Vagina (tissue), 2 donors: ENCODE measurements at regions not wholly inside any gene's neighbourhood (a gene's known extent, or its start where the extent isn't known, plus 50 kb on each side); places are given as distances from the start of the nearest gene placed in this dataset.

Source experiments
- DNase-seq, 2 donors: peaks; one replicate each; pipeline ENCODE4 v3.0.0-alpha.2; 2017; ENCODE audit errors: extremely low spot score in 2 of 2
- H3K27ac ChIP-seq: fragments of 200-600 bp; sonication (generic); one replicate; pipeline ENCODE4 v1.5.1; 2019
- H3K27me3 ChIP-seq: fragments of 200-600 bp; sonication (generic); one replicate; pipeline ENCODE4 v1.5.1; 2019
- H3K36me3 ChIP-seq, 2 donors: fragments of 200-600 bp; sonication (generic); one replicate each; pipeline ENCODE4 v1.5.1; 2017 to 2019
- H3K4me1 ChIP-seq: fragments of 200-600 bp; sonication (generic); one replicate; pipeline ENCODE4 v1.5.1; 2019
- H3K4me3 ChIP-seq, 2 donors: fragments of 200-600 bp; sonication (generic); 1 replicate in 1 of 2; 2 replicates in 1 of 2; pipeline ENCODE4 v1.5.1; 2016 to 2019
- H3K9me3 ChIP-seq: fragments of 200-600 bp; sonication (generic); one replicate; pipeline ENCODE4 v1.5.1; 2019
- CTCF ChIP-seq, 3 experiments: fragments of 450-650 bp in 2 of 3; fragments of 200-600 bp in 1 of 3; sonication (generic) in 1 of 3; IDR thresholded peaks; one replicate each; pipeline ENCODE4 v1.5.1; 2017 to 2019; ENCODE audit warnings: antibody characterized with exemption in 3 of 3, mild to moderate bottlenecking in 2 of 3, moderate library complexity in 2 of 3
- POLR2A ChIP-seq, 2 donors: fragments of 450-650 bp; IDR thresholded peaks; one replicate each; pipeline ENCODE4 v1.6.1; 2017; ENCODE audit warnings: antibody characterized with exemption in 2 of 2, mild to moderate bottlenecking in 2 of 2, moderate library complexity in 2 of 2
- POLR2AphosphoS5 ChIP-seq, 2 donors: sonication (generic); formaldehyde crosslinking; IDR thresholded peaks; one replicate each; pipeline ENCODE4 v1.9.0; 2017; ENCODE audit warnings: antibody characterized with exemption in 2 of 2, mild to moderate bottlenecking in 2 of 2, low read depth in 1 of 2; ENCODE audit not compliant: insufficient read depth in 1 of 2
- intact Hi-C: fragments of 100-400 bp; cut with DNase I; formaldehyde crosslinking; loops from one replicate; pipeline ENCODE4 v1.15.1; 2023

DNA sequence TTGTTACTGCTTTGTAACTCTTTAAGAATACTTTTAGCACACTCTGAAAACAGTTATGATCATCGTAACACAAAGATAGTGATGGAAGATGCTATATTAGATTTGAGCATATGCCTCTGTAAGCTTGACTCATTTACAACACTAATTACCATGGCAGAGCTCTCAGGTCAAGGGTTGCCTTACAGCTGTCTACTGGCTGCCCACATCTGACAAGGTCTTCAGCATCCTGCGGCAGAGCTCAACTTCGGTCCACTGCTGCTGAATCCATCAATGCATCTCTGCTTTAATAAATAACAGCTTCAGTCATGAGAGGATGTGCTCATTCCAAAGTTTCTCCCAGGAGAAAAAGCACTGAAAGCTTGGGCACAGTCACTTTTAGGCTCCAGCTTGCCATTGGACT lies 449.4 kb downstream of the RASEF start:
- no peaks in the 10 kb centered on the region for H3K27me3 ChIP-seq
- TF ChIP-seq POLR2AphosphoS5 (IDR thresholded peaks at IDR 0.05; ENCODE audit: insufficient read depth in 1 of 2, low read depth in 1 of 2) (no peak), CTCF (IDR thresholded peaks at IDR 0.05) (no peak), POLR2A (IDR thresholded peaks at IDR 0.05) (no peak)
- no peaks in the 10 kb centered on the region for H3K36me3 ChIP-seq
- no peaks in the 10 kb centered on the region for H3K4me1 ChIP-seq
- intact Hi-C loops, result no loop called here
- H3K27ac ChIP-seq, result no peak overlapping the region
- no peak overlapping the region for H3K4me3 ChIP-seq
- no peaks in the 10 kb centered on the region for H3K9me3 ChIP-seq
- DNase-seq, result no peak

DNA sequence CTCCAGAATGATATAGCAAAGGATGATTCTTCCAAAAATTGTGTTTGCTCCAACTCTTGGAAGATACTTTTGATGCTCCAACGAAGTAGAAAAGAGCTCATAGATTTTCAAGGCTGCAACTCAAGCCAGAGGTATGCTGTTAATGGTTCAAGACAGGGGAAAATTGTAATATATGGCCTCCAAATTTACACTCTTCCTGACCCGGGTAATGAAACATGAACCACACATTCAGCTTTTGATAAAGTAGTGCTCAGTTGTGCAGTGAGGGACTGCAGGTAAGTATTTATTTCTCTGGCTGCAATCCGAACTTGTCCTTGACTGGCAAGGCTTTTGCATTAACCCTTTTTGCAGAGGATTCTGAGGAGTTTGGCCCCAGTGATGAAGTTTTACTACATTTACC lies 446.4 kb downstream of the RASEF start:
- TF ChIP-seq CTCF (IDR thresholded peaks at IDR 0.05), result no peak
- TF ChIP-seq POLR2AphosphoS5 (IDR thresholded peaks at IDR 0.05; ENCODE audit: insufficient read depth in 1 of 2, low read depth in 1 of 2), result no peak
- no peak for TF ChIP-seq POLR2A (IDR thresholded peaks at IDR 0.05)

GRCh38 chr9:82621447-82621846 lies 441.5 kb downstream of the RASEF start:
- no peak for DNase-seq
- no peaks in the 10 kb centered on the region for H3K9me3 ChIP-seq
- H3K27me3 ChIP-seq, result no peaks in the 10 kb centered on the region
- no peak overlapping the region for H3K4me3 ChIP-seq
- TF ChIP-seq POLR2A (IDR thresholded peaks at IDR 0.05) (no peak), CTCF (IDR thresholded peaks at IDR 0.05) (no peak), POLR2AphosphoS5 (IDR thresholded peaks at IDR 0.05; ENCODE audit: insufficient read depth in 1 of 2, low read depth in 1 of 2) (no peak)
- no peak overlapping the region for H3K27ac ChIP-seq
- intact Hi-C loops, result loop anchor here (1.0 kb wide), 1 partner anchor 27 kb away; no protein-coding TSS in a partner anchor
- no peaks in the 10 kb centered on the region for H3K36me3 ChIP-seq
- H3K4me1 ChIP-seq, result no peaks in the 10 kb centered on the region

More for the DNA sequence above, 446.4 kb downstream of the RASEF start:
- Histone ChIP-seq H3K4me3 (no peak overlapping the region), H3K4me1 (no peaks in the 10 kb centered on the region), H3K9me3 (no peaks in the 10 kb centered on the region), H3K27me3 (no peaks in the 10 kb centered on the region), H3K27ac (no peak overlapping the region), H3K36me3 (no peaks in the 10 kb centered on the region)
- no peak for DNase-seq
- intact Hi-C loops, result no loop called here

DNA sequence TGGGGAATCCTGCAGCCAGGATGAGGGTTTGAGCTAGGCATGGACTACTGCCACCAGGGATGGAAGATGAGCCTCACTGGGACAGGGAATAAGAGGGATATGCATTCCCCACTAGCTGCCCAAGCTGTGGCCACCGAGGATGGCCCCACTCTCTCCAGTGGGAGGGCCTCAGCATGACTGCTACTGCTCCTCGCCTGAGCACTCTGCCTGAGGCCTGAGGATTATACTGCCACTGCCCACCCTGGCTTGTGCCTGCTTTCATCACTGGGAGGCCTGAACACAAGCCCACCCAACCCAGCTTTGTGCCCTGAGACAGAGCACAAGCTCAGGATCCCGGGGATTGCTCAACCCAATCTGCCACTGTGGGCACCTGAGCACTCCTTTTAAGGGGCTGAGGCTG lies 425.6 kb downstream of the RASEF start:
- DNase-seq, result no peak
- no peaks in the 10 kb centered on the region for H3K36me3 ChIP-seq
- H3K9me3 ChIP-seq, result no peaks in the 10 kb centered on the region
- no peak overlapping the region for H3K4me3 ChIP-seq
- no peak for TF ChIP-seq POLR2A (IDR thresholded peaks at IDR 0.05)
- no peak for TF ChIP-seq CTCF (IDR thresholded peaks at IDR 0.05)
- TF ChIP-seq POLR2AphosphoS5 (IDR thresholded peaks at IDR 0.05; ENCODE audit: insufficient read depth in 1 of 2, low read depth in 1 of 2), result no peak
- no peaks in the 10 kb centered on the region for H3K4me1 ChIP-seq
- H3K27ac ChIP-seq, result no peak overlapping the region
- intact Hi-C loops, result no loop called here
- no peaks in the 10 kb centered on the region for H3K27me3 ChIP-seq

DNA sequence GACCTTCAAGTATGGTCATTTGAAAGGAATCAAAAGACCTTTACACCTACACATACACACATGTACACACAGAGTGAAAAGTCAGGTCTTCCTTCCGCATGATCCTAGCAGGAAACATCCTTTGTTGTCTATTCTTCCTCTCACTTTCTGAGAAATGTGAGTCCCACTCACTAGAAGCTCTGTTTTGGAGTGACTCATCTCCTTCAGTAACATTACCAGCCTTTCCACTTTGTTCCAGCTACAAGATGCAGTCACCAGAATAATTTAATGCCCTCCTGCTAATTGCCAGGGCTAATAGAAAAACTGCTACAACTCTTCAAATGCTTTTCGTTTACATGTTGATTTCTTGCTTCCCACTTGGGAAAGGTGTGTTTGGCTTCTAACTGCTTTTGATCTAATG lies 417.3 kb downstream of the RASEF start:
- no peaks in the 10 kb centered on the region for H3K27me3 ChIP-seq
- TF ChIP-seq POLR2A (IDR thresholded peaks at IDR 0.05) (no peak), CTCF (IDR thresholded peaks at IDR 0.05) (no peak), POLR2AphosphoS5 (IDR thresholded peaks at IDR 0.05; ENCODE audit: insufficient read depth in 1 of 2, low read depth in 1 of 2) (no peak)
- H3K27ac ChIP-seq, result no peak overlapping the region
- intact Hi-C loops, result no loop called here
- H3K36me3 ChIP-seq, result no peaks in the 10 kb centered on the region
- H3K4me1 ChIP-seq, result no peaks in the 10 kb centered on the region
- H3K4me3 ChIP-seq, result no peak overlapping the region
- no peaks in the 10 kb centered on the region for H3K9me3 ChIP-seq
- DNase-seq, result no peak
